GM23248 (cell line): ENCODE measurements at regions not wholly inside any gene's neighbourhood (a gene's known extent, or its start where the extent isn't known, plus 50 kb on each side); places are given as distances from the start of the nearest gene placed in this dataset.

Experiments
- DNase-seq: peaks from one replicate; pipeline ENCODE4 v3.0.0-alpha.2; 2015
- H2AFZ ChIP-seq: fragments of 200-600 bp; sonication (generic); 2 replicates; pipeline ENCODE4 v1.6.1; 2016; ENCODE audit warnings: antibody characterized with exemption
- H3F3A ChIP-seq: fragments of 200-600 bp; sonication (generic); 2 replicates; pipeline ENCODE4 v1.6.1; 2016; ENCODE audit warnings: mild to moderate bottlenecking, antibody characterized with exemption, mixed run types; ENCODE audit not compliant: insufficient read depth
- H3K27ac ChIP-seq: fragments of 200-600 bp; sonication (generic); 2 replicates; pipeline ENCODE4 v1.5.1; 2016; ENCODE audit warnings: mild to moderate bottlenecking
- H3K27me3 ChIP-seq: fragments of 200-600 bp; sonication (generic); replicated peaks from 2 replicates; pipeline ENCODE4 v1.6.1; 2016; ENCODE audit warnings: mild to moderate bottlenecking; ENCODE audit not compliant: insufficient read depth
- H3K36me3 ChIP-seq: fragments of 200-600 bp; sonication (generic); 2 replicates; pipeline ENCODE4 v1.6.1; 2016; ENCODE audit warnings: low read depth, mild to moderate bottlenecking
- H3K4me1 ChIP-seq: fragments of 200-600 bp; sonication (generic); 2 replicates; pipeline ENCODE4 v1.6.1; 2016; ENCODE audit warnings: mild to moderate bottlenecking; ENCODE audit not compliant: insufficient read depth
- H3K4me2 ChIP-seq: fragments of 200-600 bp; sonication (generic); one replicate; pipeline ENCODE4 v1.6.1; 2016; ENCODE audit warnings: mild to moderate bottlenecking; ENCODE audit not compliant: unreplicated experiment
- H3K4me3 ChIP-seq: fragments of 200-600 bp; sonication (generic); 2 replicates; pipeline ENCODE4 v1.5.1; 2016; ENCODE audit warnings: mild to moderate bottlenecking
- H3K79me2 ChIP-seq: fragments of 200-600 bp; sonication (generic); 2 replicates; pipeline ENCODE4 v1.6.1; 2016; ENCODE audit warnings: mild to moderate bottlenecking; ENCODE audit not compliant: insufficient read depth
- H3K9ac ChIP-seq: fragments of 200-600 bp; sonication (generic); 2 replicates; pipeline ENCODE4 v1.6.1; 2016; ENCODE audit warnings: mild to moderate bottlenecking
- H3K9me2 ChIP-seq: fragments of 200-600 bp; sonication (generic); 2 replicates; pipeline ENCODE4 v1.6.1; 2016; ENCODE audit warnings: mixed run types, mild to moderate bottlenecking, moderate library complexity; ENCODE audit not compliant: insufficient read depth
- H3K9me3 ChIP-seq: fragments of 200-600 bp; sonication (generic); one replicate; pipeline ENCODE4 v1.6.1; 2017; ENCODE audit warnings: low read depth
- H4K20me1 ChIP-seq: fragments of 200-600 bp; sonication (generic); 2 replicates; pipeline ENCODE4 v1.6.0; 2016; ENCODE audit not compliant: insufficient read depth
- EZH2 ChIP-seq: fragments of 200-600 bp; sonication (generic); IDR thresholded peaks from 2 replicates; pipeline ENCODE4 v1.6.1; 2018; ENCODE audit warnings: antibody characterized with exemption, mild to moderate bottlenecking; ENCODE audit not compliant: insufficient read depth, poor library complexity, severe bottlenecking
- EZH2phosphoT487 ChIP-seq: fragments of 200-600 bp; sonication (generic); IDR thresholded peaks from 2 replicates; pipeline ENCODE4 v1.6.1; 2018; ENCODE audit warnings: antibody characterized with exemption, moderate library complexity, mild to moderate bottlenecking, low read depth; ENCODE audit not compliant: insufficient read depth
- WGBS, 2 experiments: methylation state at CpG; one replicate each; pipeline ENCODE4 v1.1.6; 2015 to 2017; ENCODE audit warnings: low lambda C conversion rate in 2 of 2, low coverage in 1 of 2; ENCODE audit errors: missing lambda C conversion rate in 2 of 2; 5-methylcytosine and 5-hydroxymethylcytosine counted together
- in situ Hi-C: fragments of 300-500 bp; cut with MboI; formaldehyde crosslinking; loops from 2 replicates; pipeline ENCODE4 v1.15.0; 2020

GRCh38 chr3:102030661-102031060 is 181.3 kb downstream of the NFKBIZ start:
- no peak for TF ChIP-seq EZH2phosphoT487
- no peak for TF ChIP-seq EZH2
- no peaks in the 10 kb centered on the region for H3K9me3 ChIP-seq
- H2AFZ ChIP-seq, result no peak overlapping the region
- DNase-seq, result no peak
- peaks cover 3% of the 10 kb centered on the region; the same call in 1 of the 2 replicates for H3K9me2 ChIP-seq
- no peak overlapping the region for H3K4me3 ChIP-seq
- H3K4me2 ChIP-seq, result no peak overlapping the region
- no peaks in the 10 kb centered on the region for H3F3A ChIP-seq
- 52 to 56% methylated on average over 2 of the region's 2 CpGs for whole genome bisulfite sequencing, 2 experiments
- no peak overlapping the region for H3K27ac ChIP-seq
- H3K27me3 ChIP-seq, result no peaks in the 10 kb centered on the region
- H3K9ac ChIP-seq, result no peak overlapping the region
- H3K4me1 ChIP-seq, result peaks cover 5% of the 10 kb centered on the region
- in situ Hi-C loops, result no loop called here
- H3K79me2 ChIP-seq, result no peaks in the 10 kb centered on the region
- H4K20me1 ChIP-seq, result no peaks in the 10 kb centered on the region
- H3K36me3 ChIP-seq, result no peaks in the 10 kb centered on the region

GRCh38 chr3:102031834-102032233 is 182.5 kb downstream of the NFKBIZ start:
- no peaks in the 10 kb centered on the region for H3K36me3 ChIP-seq
- 91 to 96% methylated on average over 2 of the region's 2 CpGs for WGBS, 2 experiments

GRCh38 chr3:102032491-102033383 is 183.4 kb downstream of the NFKBIZ start:
- DNase-seq, result no peak
- Histone ChIP-seq H3K4me3 (no peak overlapping the region), H3K27me3 (no peaks in the 10 kb centered on the region), H4K20me1 (no peaks in the 10 kb centered on the region), H3K4me1 (0 out of 2 replicates have a peak, but pooled peaks cover 3% of the 10 kb centered on the region), H3K9ac (no peak overlapping the region), H3K4me2 (no peak overlapping the region), H3F3A (no peaks in the 10 kb centered on the region), H3K9me3 (no peaks in the 10 kb centered on the region), H3K79me2 (no peaks in the 10 kb centered on the region), H3K36me3 (no peaks in the 10 kb centered on the region), H3K27ac (no peak overlapping the region), H2AFZ (no peak overlapping the region), H3K9me2 (peaks cover 3% of the 10 kb centered on the region; the same call in 1 of the 2 replicates)
- no peak for TF ChIP-seq EZH2
- no peak for TF ChIP-seq EZH2phosphoT487
- in situ Hi-C loops, result no loop called here
- WGBS, 2 experiments, result 53 to 64% methylated on average over 2 of the region's 2 CpGs

More at GRCh38 chr3:102031834-102032233, 182.5 kb downstream of the NFKBIZ start:
- H4K20me1 ChIP-seq, result no peaks in the 10 kb centered on the region
- no peak overlapping the region for H3K4me2 ChIP-seq
- in situ Hi-C loops, result no loop called here
- no peak for TF ChIP-seq EZH2
- TF ChIP-seq EZH2phosphoT487, result no peak
- H3K27me3 ChIP-seq, result no peaks in the 10 kb centered on the region
- no peaks in the 10 kb centered on the region for H3K9me3 ChIP-seq
- no peak overlapping the region for H3K27ac ChIP-seq
- H3K9ac ChIP-seq, result no peak overlapping the region
- H3K9me2 ChIP-seq, result peaks cover 3% of the 10 kb centered on the region; the same call in 1 of the 2 replicates
- no peaks in the 10 kb centered on the region for H3F3A ChIP-seq
- H3K4me3 ChIP-seq, result no peak overlapping the region
- no peak overlapping the region for H2AFZ ChIP-seq
- H3K4me1 ChIP-seq, result no peaks in the 10 kb centered on the region
- DNase-seq, result no peak
- no peaks in the 10 kb centered on the region for H3K79me2 ChIP-seq

GRCh38 chr3:102034639-102035451 is 185.5 kb downstream of the NFKBIZ start:
- H3F3A ChIP-seq, result no peaks in the 10 kb centered on the region
- 83 to 85% methylated on average over 3 of the region's 3 CpGs for WGBS, 2 experiments

More at GRCh38 chr3:102034639-102035451, 185.5 kb downstream of the NFKBIZ start:
- H3K27me3 ChIP-seq, result no peaks in the 10 kb centered on the region
- in situ Hi-C loops, result no loop called here
- 0 out of 2 replicates have a peak, but pooled peaks cover 3% of the 10 kb centered on the region for H3K4me1 ChIP-seq
- H3K9ac ChIP-seq, result no peak overlapping the region
- no peak overlapping the region for H3K4me2 ChIP-seq
- H3K9me2 ChIP-seq, result peaks cover 3% of the 10 kb centered on the region; the same call in 1 of the 2 replicates
- H3K27ac ChIP-seq, result no peak overlapping the region
- H3K9me3 ChIP-seq, result no peaks in the 10 kb centered on the region
- no peak for DNase-seq
- H2AFZ ChIP-seq, result no peak overlapping the region
- no peak for TF ChIP-seq EZH2
- no peak for TF ChIP-seq EZH2phosphoT487
- no peaks in the 10 kb centered on the region for H3K79me2 ChIP-seq
- H3K36me3 ChIP-seq, result no peaks in the 10 kb centered on the region
- no peaks in the 10 kb centered on the region for H4K20me1 ChIP-seq
- H3K4me3 ChIP-seq, result no peak overlapping the region
